Activated gamma-delta T cell (primary cell): ENCODE measurements at regions not wholly inside any gene's neighbourhood (a gene's known extent, or its start where the extent isn't known, plus 50 kb on each side); places are given as distances from the start of the nearest gene placed in this dataset.
"Not testable (repeated sequence)": the region's sequence is repeated elsewhere in the genome, so short reads cannot be mapped to it uniquely, and the experiment has no call there.

Experiments used
- DNase-seq: peaks from one replicate; lab custom pipeline; 2025; lab: John Stamatoyannopoulos, UW

DNA sequence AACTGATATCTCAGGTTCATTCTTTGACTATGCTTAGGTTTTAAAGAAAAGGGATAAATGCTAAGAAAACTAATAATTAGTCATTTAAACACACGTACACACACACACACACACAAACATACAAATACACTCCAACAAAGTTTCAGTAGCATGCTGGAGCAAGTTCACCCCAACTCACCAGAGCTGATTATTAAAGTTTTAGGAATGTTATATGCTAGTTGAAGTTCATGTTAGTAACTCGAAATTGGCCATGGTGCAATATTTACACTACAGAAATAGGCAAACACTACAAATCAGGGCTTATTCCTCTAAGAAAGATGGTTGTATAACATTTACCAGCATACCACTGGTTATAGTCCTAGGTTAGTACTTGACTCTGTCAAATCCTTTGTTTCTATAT is 384.0 kb upstream of the DIPK2B start:
- no peak for DNase-seq

DNA sequence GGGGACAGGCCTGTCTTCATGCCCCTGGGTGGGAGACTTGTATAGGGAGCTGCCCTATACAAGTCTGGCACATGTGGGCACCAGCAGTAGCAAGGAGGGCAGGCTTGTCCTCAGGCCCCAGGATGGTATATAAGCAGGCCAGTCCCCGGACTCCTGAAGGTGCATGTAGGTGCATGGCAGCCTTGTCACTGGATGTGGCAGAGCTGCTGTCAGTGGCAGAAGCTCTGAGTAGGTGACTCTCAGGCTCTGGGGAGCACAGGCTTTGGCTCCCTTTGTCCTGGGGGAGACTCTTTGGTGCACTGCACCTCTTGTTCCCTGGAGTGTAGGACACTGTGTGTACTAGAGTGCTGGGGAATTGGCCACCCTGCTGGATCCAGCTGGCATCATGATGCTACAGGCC is 376.7 kb upstream of the DIPK2B start:
- no peak for DNase-seq

- no peak for DNase-seq
These were observed 370.8 kb upstream of the DIPK2B start for GRCh38 chrX:45571453-45571852.

DNA sequence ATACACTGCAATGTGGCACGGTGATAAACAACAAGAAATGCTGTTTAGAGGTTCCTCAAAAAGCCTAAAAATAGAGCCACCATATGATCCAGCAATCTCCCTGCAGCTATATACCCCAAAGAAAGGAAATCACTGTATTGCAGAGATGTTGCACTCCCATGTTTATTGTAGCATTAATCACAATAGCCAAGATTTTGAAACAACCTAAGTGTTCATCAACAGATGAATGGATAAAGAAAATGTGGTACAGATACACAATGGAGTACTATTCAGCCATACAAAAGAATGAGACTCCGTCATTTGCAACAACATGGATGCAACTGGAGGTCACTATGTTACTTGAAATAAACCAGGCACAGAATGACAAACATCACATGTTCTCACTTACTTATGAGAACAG is 365.8 kb upstream of the DIPK2B start:
- DNase-seq: no peak

DNA sequence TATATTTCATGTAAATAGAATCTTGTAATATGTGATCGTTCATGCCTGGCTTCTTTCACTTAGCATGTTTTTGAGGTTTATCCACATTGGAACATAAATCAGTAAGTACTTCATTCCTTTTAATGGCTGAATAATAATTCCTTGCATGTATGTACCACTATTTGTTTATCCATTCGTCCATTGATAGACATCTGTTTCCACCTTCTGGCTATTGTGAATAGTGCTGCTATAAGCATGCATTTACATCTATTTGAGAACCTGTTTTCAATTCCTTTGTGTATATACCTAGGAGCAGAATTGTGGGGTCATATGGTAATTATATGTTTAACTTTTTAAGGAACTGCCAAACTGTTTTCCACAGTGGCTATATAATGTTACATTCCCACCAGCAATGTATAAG is 356.7 kb upstream of the DIPK2B start:
- DNase-seq: no peak

DNA sequence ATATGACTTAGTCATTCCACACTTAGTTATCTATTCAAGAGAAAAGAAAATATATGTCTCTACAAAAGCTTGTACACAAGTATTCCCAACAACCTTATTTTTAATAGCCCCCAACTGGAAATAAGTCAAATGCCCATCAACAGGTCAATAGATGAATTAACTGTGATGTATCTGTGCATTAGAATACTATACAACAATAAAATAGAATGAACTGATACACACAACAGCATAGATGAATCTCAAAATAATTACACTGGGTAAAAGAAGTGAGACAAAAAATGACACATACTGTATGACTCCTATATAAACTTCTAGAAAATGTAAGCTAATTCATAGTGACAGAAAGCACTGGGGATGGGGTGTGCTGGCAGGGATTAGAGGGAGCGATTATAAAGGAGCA is 354.1 kb upstream of the DIPK2B start:
- no peak for DNase-seq

DNA sequence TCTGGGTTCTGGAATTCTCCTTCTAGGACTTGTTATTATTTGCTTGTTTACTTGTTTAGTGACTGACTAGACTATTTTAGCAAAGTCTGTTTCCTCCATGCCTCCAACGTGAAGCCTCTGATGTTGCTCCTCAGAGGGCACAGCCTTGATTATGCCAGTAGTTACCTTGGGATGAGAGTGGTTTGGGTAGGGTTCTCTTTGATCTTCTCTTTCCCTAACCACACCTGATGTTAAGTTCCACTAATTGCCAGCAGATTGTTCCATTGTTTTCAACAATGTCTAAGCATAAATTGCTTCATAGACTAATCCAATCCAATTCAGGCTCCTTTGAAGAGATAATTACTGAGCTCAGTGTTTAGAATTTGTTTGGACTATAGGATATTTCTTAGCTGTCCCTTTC is 352.7 kb upstream of the DIPK2B start:
- no peak for DNase-seq

DNA sequence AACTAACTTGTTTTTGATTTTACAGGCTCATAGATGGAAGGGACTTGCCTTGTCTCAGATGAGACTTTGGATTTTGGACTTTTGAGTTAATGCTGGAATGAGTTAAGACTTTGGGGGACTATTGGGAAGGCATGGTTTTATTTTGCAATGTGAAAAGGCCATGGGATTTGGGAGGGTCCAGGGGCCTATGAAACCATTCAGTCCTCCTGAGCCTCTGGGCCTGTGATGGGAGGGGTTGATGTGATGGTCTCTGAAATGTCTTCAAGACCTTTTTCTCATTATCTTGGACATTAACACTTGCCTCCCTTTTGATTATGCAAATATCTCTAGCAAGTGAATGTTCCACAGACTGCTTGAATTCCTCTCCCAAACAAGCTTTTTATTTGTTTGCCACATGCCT is 346.0 kb upstream of the DIPK2B start:
- not testable (repeated sequence) for DNase-seq

DNA sequence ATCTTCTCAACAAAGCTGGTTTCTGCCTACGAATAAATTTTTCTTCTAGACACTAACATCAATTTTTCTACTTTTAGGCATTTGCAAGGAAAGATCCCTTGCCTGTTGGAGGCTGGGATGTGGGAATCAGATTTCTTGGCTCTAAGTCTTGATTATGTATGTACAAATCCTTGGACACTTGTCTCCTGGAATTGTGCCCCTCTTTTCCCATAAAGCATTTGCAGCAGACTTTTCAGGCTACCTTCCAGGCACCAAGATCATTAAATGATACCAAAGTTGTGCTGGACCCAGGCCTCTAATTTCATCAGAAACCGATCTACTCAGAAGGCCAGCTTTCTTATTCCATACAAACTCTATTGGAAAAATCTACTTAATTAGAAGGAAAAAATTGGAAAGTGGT is 339.5 kb upstream of the DIPK2B start:
- no peak for DNase-seq

- DNase-seq: no peak
These were observed 337.3 kb upstream of the DIPK2B start for GRCh38 chrX:45537936-45538335.

- no peak for DNase-seq
These were observed 327.2 kb upstream of the DIPK2B start for GRCh38 chrX:45527834-45528233.

DNA sequence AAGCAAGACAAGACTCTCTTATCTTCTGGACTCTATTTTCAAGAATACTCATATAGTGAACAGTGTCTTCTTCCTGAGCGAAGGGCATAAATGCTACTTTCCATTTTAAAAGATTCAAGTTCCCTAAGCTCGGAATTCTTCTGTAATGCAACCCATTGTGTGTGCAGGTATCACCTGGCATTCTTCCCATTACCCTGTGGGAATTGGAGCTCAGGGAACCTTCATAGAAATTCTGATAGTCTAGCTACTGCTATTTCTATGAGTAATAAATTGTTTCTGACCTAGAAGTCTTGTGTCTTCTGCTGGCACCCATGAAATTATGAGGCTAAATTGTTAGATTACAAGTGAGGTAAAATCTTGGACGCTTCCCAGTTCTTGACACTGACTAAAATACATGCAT is 324.1 kb upstream of the DIPK2B start:
- DNase-seq: no peak

DNA sequence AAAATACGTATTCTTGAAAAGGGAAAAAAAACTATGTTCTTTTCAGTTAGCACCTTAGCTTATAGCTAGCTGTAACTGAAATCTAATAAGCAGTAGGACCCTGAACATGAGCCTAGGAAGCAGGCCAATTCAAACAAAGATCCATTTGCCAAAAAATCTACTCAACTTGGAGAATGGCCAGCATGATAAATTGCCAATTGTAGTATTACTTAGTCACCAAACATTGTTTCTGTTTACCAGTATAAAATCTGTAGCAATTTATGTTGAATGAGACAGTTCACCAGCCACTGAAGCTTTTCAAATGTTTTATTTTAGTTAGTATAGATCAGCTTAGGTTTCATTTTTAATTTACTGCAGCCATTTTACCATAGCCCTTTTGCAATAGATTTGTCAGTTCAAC is 323.6 kb upstream of the DIPK2B start:
- DNase-seq: no peak

DNA sequence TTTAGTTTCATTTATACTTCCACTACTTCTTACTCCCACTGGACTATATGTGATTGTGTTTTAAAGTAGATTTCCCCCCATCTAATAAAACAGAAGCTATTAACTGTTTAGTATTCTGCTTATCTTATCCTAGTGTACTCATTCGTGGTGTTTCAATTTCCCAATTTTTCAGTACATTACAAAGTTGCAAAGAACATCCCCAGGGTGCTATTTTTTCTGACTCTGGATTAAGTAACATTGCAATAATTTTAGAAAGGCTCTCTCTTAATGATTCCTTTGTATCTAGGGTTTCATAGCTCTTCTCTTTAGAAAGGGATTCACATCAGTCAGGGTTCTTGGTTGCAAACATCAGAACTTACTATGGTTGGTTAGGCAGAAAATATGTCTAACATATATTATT is 317.9 kb upstream of the DIPK2B start:
- no peak for DNase-seq

GRCh38 chrX:45517090-45517973 is 316.7 kb upstream of the DIPK2B start:
- no peak for DNase-seq

DNA sequence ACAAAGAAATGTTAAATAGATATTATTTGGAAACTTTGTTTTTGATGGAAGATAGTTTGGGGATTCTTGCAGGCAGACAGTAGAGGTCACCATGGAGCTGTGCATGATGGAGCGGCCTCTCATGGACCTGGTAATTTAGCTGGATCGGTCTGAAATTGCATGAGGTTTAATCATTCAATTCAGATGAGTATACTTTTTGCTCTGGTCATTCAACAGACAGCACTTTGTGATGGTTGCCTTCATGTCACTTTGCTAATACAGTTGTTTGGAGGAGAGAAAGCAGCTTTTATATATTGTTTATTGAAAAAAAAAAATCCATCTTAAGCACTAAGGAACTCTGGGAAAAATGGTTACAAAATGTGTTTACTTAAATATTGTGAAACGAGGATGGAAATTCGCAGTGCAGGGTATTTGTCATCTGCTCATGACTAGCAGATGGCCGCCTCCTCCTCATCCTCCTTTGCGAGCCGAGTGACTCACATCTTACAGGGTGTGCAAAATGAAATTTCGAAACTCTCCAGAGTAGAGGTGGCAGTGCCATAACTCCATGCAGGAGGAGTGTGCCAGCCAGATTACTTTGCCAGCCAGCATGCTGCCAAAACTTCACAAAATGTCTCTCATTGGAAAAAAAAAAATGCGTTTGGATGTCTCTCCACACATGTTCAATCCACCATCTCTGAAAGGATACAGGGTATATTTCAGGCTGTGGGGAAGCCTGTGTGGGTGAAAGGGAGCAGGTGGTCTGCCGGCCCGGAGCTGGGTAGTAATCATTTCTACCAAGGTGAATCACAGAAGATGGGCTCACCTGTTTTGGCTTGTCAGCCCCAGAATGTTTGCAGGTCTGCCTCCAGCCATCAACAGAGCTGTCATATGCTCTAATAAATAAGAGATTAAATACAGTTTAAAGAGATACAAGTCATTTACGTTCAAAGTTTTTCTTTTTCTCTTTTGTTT is 314.9 kb upstream of the DIPK2B start:
- no peak for DNase-seq

GRCh38 chrX:45513042-45513441 is 312.4 kb upstream of the DIPK2B start:
- DNase-seq: no peak

DNA sequence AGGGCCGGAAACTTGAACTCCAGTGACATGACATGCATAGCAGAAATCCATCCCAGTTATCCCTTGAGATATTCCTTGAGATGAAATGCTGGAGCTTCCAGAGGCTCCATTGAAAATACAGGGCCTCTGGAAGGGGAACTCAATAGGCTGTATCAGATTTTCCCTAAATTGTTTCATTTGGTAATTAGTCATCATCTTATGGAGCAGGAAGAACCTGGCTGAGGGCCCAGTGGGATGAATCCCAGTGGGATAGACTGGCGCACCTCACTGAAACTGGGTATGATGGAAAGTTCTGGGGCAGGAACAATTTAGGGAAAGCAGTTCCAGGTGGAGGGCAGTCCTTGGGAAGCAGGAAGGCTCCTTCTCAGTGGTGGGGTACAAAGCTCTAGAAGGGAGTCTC is 307.8 kb upstream of the DIPK2B start:
- DNase-seq: no peak

GRCh38 chrX:45506149-45506730 is 305.6 kb upstream of the DIPK2B start:
- DNase-seq: no peak

DNA sequence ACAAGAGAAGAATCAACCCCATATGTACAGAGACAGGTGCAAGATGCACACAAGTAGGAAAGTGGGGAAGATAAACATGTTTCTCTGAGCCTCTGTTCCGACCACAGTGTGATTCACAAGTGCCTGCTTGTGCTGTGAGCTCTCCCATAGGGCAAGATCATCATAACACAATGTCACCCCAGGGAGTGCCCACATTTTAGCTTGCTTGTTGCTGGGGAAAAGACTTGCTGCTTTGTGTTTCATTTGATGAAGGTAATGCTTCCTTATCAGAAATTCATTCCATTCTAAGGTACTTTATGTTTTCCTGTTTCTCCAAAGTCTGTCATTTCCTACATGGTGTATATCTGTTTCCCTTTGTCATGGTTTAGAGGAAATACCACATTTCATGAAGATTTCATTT is 304.5 kb upstream of the DIPK2B start:
- DNase-seq: no peak

- not testable (repeated sequence) for DNase-seq
These were observed 303.2 kb upstream of the DIPK2B start for GRCh38 chrX:45503787-45504362.

DNA sequence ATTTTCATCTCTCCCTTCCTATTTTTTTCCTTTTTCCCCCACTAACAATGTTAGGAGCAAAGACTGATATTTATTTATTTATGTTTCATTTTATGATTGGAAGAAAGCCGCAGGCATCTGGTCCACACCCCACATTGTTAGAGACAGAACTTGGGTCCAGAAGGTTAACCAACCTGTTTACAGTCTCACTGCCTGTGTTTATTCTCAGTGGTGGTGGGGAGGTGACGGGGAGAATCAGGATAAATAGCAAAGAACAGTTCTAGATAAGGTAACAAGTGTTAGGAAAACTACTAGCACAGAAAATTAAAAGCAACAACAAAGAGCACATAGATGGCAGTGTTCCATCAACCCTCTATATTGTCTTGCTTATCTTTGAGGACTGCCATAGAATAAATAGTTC is 301.7 kb upstream of the DIPK2B start:
- DNase-seq: no peak
